Stomach (tissue), 8 donors: ENCODE measurements at regions not wholly inside any gene's neighbourhood (a gene's known extent, or its start where the extent isn't known, plus 50 kb on each side); places are given as distances from the start of the nearest gene placed in this dataset.

ENCODE experiments used
- DNase-seq, 2 donors: peaks; one replicate each; pipeline versions ENCODE4 v3.0.0 to v3.0.0-alpha.2; 2013 to 2019
- H3K27ac ChIP-seq, 5 donors: fragments of 200-600 bp in 4 of 5; sonication (generic) in 4 of 5; one replicate each; pipeline ENCODE4 v1.5.1; 2013 to 2019; ENCODE audit warnings: mild to moderate bottlenecking in 1 of 5, moderate library complexity in 1 of 5
- H3K27me3 ChIP-seq, 3 donors: fragments of 200-600 bp; sonication (generic); one replicate each; pipeline ENCODE4 v1.5.1; 2017 to 2019; ENCODE audit warnings: mixed run types in 1 of 3
- H3K36me3 ChIP-seq, 4 donors: fragments of 200-600 bp; sonication (generic); 1 replicate in 3 of 4; 2 replicates in 1 of 4; pipeline ENCODE4 v1.5.1; 2016 to 2019
- H3K4me1 ChIP-seq, 4 donors: fragments of 200-600 bp; sonication (generic); one replicate each; pipeline ENCODE4 v1.5.1; 2016 to 2019
- H3K4me3 ChIP-seq, 4 donors: fragments of 200-600 bp; sonication (generic) in 3 of 4; one replicate each; pipeline ENCODE4 v1.5.1; 2016 to 2019; ENCODE audit warnings: mild to moderate bottlenecking in 1 of 4
- H3K9me3 ChIP-seq, 4 donors: fragments of 200-600 bp; sonication (generic); one replicate each; pipeline ENCODE4 v1.5.1; 2016 to 2019
- EP300 ChIP-seq: sonication (generic); formaldehyde crosslinking; IDR thresholded peaks from one replicate; pipeline ENCODE4 v1.6.1; 2017; ENCODE audit warnings: antibody characterized with exemption
- POLR2A ChIP-seq, 4 donors: fragments of 450-650 bp; IDR thresholded peaks; one replicate each; pipeline ENCODE4 v1.6.1; 2016; ENCODE audit warnings: antibody characterized with exemption in 4 of 4, control low read depth in 2 of 4, mild to moderate bottlenecking in 1 of 4, moderate library complexity in 1 of 4
- POLR2AphosphoS5 ChIP-seq, 3 donors: sonication (generic); formaldehyde crosslinking; IDR thresholded peaks; one replicate each; pipeline ENCODE4 v1.6.1; 2016; ENCODE audit warnings: antibody characterized with exemption in 3 of 3
- WGBS, 5 donors: extraction: QIAGEN DNeasy Blood & Tissue Kit in 3 of 5; methylation state at CpG; one replicate each; pipeline versions ENCODE4 v1.1.5 to v1.1.7; 2013 to 2018; 5-methylcytosine and 5-hydroxymethylcytosine counted together
- intact Hi-C: fragments of 100-400 bp; cut with DNase I; formaldehyde crosslinking; loops from one replicate; pipeline ENCODE4 v1.15.1; 2023; ENCODE audit warnings: low total_unique reads
- TF ChIP-seq, protein P1 (sequence below), 7 experiments: fragments of 450-650 bp in 4 of 7; fragments of 200-600 bp in 3 of 7; sonication (generic) in 3 of 7; IDR thresholded peaks; one replicate each; pipeline ENCODE4 v1.5.1; 2016 to 2019; ENCODE audit warnings: antibody characterized with exemption in 7 of 7, control low read depth in 2 of 7, mild to moderate bottlenecking in 1 of 7
- donor health status: healthy with polysubstance abuse.
- donor health status: Bipolar disorder and iron deficiency.
- donor health status: healthy.

DNA sequence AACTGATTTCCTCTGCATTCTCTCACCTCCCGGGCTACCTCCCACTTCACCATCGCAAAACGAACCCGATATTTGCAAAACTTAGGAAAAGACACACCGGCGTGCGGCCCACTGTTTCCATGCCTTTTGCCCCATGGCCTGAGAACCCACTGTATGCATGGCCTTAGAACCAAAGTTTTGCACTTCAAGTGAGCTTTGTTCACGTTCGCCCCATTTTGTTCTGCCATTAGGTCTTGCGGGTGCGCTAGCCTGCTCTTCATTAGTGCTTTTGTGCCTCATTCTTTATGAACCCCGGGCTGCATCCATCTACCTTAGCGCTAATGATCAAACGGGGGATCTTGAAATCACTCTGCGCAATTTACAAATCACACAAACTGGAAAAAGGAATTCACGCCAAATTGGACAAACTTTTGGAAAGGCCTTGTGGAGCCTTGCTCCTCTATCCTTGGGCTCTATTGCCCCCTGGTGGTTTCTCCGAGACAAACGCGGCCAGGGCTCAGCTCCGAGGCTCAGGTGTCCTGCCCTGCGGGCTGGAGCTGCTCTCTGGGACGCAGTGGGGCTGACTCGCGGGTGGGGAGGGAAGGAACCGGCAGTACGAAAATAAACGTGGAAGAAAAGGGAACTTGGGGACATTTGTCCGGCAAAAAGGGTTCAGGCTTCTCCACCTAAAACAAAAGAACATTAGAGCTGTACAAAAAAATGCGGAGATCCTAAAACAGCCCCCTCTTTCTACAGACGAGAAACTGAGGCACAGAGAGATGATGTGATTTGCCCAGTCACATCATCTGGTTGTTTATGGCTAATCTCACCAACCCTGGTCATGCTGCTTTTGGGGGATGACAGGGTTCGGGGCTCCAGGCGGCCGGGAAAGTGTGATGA is 300.4 kb upstream of the NFE2L3 start:
- 34 to 37% (median 35%) methylated on average over 33 of the region's 33 CpGs for WGBS, 5 donors
- peaks cover 0 to 14% (median 0%) of the 10 kb centered on the region in 4 donors for H3K9me3 ChIP-seq
- peak overlapping the region; percentile 2 to 35 (median 24) for H3K4me3 ChIP-seq
- peaks cover 13 to 81% (median 53%) of the 10 kb centered on the region in 4 donors for H3K4me1 ChIP-seq
- H3K27me3 ChIP-seq, result peaks cover 3 to 94% (median 52%) of the 10 kb centered on the region in 3 donors
- peak overlapping the region; percentile 52 to 91 (median 77) for H3K27ac ChIP-seq
- TF ChIP-seq, protein P1, sequence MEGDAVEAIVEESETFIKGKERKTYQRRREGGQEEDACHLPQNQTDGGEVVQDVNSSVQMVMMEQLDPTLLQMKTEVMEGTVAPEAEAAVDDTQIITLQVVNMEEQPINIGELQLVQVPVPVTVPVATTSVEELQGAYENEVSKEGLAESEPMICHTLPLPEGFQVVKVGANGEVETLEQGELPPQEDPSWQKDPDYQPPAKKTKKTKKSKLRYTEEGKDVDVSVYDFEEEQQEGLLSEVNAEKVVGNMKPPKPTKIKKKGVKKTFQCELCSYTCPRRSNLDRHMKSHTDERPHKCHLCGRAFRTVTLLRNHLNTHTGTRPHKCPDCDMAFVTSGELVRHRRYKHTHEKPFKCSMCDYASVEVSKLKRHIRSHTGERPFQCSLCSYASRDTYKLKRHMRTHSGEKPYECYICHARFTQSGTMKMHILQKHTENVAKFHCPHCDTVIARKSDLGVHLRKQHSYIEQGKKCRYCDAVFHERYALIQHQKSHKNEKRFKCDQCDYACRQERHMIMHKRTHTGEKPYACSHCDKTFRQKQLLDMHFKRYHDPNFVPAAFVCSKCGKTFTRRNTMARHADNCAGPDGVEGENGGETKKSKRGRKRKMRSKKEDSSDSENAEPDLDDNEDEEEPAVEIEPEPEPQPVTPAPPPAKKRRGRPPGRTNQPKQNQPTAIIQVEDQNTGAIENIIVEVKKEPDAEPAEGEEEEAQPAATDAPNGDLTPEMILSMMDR (IDR thresholded peaks at IDR 0.05), result peak in 5 of 7 experiments; percentile 63 to 73 (median 72)
- no peak for TF ChIP-seq POLR2A (IDR thresholded peaks at IDR 0.05)
- peak in 1 of 3 donors; percentile 59 for TF ChIP-seq POLR2AphosphoS5 (IDR thresholded peaks at IDR 0.05)
- TF ChIP-seq EP300, result no peak
- peak; percentile 80 to 95 for DNase-seq
- H3K36me3 ChIP-seq, result no peaks in the 10 kb centered on the region
- intact Hi-C loops, result no loop called here

DNA sequence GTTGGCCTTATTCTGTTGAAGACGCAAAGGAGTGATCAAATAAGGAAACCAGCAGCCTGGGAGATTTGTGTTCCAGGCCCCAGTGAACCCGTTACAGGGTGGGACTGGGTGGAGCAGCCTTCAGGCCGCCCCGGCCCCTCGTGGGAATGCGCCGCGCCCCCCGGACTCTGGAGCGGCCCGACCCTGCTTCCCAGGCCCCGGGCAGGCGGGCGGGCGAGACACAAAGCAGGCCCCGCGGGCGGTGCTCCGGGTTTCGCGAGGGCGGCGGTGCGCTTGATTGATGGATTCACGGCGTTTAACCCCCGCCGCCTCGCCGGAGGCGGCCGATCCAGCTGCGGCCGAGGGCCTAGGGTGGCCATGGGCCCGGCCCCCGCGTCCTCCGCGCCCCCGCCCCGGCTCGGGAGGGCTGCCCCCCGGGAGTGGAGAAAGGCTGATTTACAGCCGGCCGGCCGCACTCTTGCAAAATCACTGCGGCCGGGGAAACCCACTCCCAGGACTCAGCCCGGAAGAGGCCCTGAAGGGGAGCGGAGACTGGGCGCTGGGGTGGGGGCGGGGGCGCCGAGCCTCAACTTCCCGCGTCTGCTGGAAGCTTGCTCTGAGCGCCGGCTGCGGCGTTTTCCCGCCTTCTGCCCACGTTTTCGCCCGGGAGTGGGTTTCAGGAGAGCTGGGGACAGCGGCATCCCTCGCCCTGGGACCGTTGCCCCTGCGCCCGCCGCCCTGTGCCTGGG is 299.6 kb upstream of the NFE2L3 start:
- Histone ChIP-seq H3K4me3 (peak overlapping the region; percentile 2 to 35 (median 24)), H3K4me1 (peaks cover 18 to 81% (median 52%) of the 10 kb centered on the region in 4 donors), H3K27ac (peak overlapping the region; percentile 52 to 91 (median 77)), H3K36me3 (no peaks in the 10 kb centered on the region), H3K9me3 (peaks cover 0 to 22% (median 3%) of the 10 kb centered on the region in 4 donors), H3K27me3 (peaks cover 3 to 94% (median 60%) of the 10 kb centered on the region in 3 donors)
- intact Hi-C loops, result no loop called here
- WGBS, 5 donors, result 3 to 13% (median 6%) methylated on average over 16 to 70 of the region's 70 CpGs
- TF ChIP-seq POLR2AphosphoS5 (IDR thresholded peaks at IDR 0.05) (no peak), POLR2A (IDR thresholded peaks at IDR 0.05) (no peak), EP300 (no peak)
- TF ChIP-seq, protein P1 (IDR thresholded peaks at IDR 0.05), result no peak
- DNase-seq, result peak in 1 of 2 donors; percentile 81

DNA sequence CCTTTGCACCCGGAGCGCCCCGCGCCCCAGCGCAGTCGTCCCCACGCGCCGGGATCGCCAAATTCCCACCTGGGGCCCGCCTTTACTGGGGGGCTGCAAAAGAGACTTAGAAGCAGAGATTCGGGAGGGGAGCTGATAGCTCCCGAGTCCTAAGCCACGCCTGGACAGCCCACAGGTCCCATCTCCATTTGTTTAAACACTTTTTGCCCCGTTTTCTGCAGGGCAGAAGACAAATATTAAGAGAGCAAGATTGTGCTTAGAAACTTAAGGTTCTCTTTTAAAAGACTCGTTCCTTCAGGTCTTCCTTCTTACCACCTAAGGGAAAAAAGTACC is 299.1 kb upstream of the NFE2L3 start:
- H3K4me1 ChIP-seq, result peaks cover 21 to 81% (median 49%) of the 10 kb centered on the region in 4 donors
- DNase-seq, result no peak
- TF ChIP-seq POLR2A (IDR thresholded peaks at IDR 0.05) (no peak), POLR2AphosphoS5 (IDR thresholded peaks at IDR 0.05) (no peak), EP300 (no peak)
- TF ChIP-seq, protein P1 (IDR thresholded peaks at IDR 0.05), result no peak
- H3K9me3 ChIP-seq, result peaks cover 0 to 27% (median 7%) of the 10 kb centered on the region in 4 donors
- WGBS, 5 donors, result 9 to 25% (median 20%) methylated on average over 6 to 16 of the region's 16 CpGs
- H3K27me3 ChIP-seq, result peaks cover 5 to 95% (median 65%) of the 10 kb centered on the region in 3 donors
- peak overlapping the region in 3 of 4 donors; percentile 2 to 35 (median 24) for H3K4me3 ChIP-seq
- no peaks in the 10 kb centered on the region for H3K36me3 ChIP-seq
- intact Hi-C loops, result no loop called here
- H3K27ac ChIP-seq, result peak overlapping the region; percentile 52 to 91 (median 77)

DNA sequence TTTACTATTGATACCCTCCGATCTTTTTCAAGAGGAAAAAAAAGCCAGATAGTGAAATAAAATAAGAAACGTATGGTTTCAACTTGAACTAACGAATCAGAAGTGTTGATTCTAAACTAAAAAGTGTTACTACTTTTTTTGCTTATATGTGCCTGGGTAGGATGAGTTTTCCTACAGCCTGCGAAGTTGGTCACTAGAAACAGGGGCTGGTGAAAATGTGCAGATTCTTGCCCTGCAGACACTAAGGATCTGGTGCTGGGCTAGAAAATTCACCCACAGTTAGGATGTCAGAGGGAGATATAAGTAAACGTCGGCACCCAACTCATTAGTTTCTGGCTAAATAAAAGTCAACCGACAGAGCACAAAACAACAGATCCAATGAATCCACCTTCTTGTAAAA is 298.7 kb upstream of the NFE2L3 start:
- intact Hi-C loops, result no loop called here
- Histone ChIP-seq H3K4me1 (peaks cover 19 to 81% (median 46%) of the 10 kb centered on the region in 4 donors), H3K27ac (peak overlapping the region in 4 of 5 donors; percentile 77 to 91 (median 79)), H3K36me3 (no peaks in the 10 kb centered on the region), H3K4me3 (no peak overlapping the region), H3K9me3 (peaks cover 0 to 31% (median 9%) of the 10 kb centered on the region in 4 donors), H3K27me3 (peaks cover 5 to 96% (median 69%) of the 10 kb centered on the region in 3 donors)
- 25 to 36% (median 33%) methylated on average over 7 of the region's 7 CpGs for WGBS, 5 donors
- no peak for TF ChIP-seq POLR2A (IDR thresholded peaks at IDR 0.05)
- TF ChIP-seq, protein P1 (IDR thresholded peaks at IDR 0.05), result no peak
- DNase-seq, result no peak
